Renal cortex interstitium (tissue), 11 donors: ENCODE measurements at regions not wholly inside any gene's neighbourhood (a gene's known extent, or its start where the extent isn't known, plus 50 kb on each side); places are given as distances from the start of the nearest gene placed in this dataset.
A peak's percentile ranks its signal among the peaks of the same experiment; 100 is the strongest.
"Not testable (repeated sequence)": the region's sequence is repeated elsewhere in the genome, so short reads cannot be mapped to it uniquely, and the experiment has no call there.

Source experiments
- DNase-seq, 11 donors: peaks; one replicate each; pipeline ENCODE4 v3.0.0-alpha.2; 2013; ENCODE audit warnings: low read depth in 9 of 11, low spot score in 4 of 11; ENCODE audit errors: extremely low read depth in 1 of 11

DNA sequence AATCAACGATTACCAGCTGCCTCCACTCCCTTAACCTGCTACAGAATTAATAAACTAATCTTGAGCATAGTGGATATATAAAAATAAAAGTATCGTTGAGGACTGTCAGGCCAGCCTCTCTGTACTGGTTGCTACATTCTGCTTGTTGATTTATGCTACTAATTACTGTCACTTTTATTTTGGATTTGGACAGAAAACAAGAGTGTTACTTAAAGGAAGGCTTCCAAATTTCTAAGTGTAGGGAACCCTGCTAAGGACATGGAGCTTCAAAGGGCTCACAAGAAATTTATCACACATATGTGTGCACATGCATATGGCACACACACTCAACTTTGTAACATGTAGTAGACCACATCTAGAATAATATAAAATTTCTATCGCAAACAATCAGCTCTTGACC, 141.2 kb upstream of the ANKRD1 start:
- peak in 3 of 11 donors; percentile 10 to 25 (median 17) for DNase-seq

DNA sequence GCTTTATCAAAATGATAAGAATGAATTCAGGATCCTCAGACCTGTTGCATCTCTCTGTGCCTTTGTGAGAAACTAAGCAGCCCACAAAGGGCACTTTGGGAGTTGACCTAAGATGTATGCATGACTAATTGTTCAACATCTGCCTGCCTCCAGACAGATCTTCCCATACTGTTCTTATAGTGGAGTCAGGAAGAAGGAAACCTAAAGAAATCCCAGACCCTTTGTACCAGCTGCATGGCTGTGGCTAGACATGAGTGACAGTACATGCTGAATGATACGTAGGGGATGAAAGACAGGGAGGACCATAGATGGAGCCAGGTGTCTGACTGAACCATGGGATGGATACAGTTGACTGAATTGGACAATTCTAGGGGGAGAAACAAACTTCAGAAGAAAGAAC, 148.7 kb upstream of the PCGF5 start:
- no peak for DNase-seq

DNA sequence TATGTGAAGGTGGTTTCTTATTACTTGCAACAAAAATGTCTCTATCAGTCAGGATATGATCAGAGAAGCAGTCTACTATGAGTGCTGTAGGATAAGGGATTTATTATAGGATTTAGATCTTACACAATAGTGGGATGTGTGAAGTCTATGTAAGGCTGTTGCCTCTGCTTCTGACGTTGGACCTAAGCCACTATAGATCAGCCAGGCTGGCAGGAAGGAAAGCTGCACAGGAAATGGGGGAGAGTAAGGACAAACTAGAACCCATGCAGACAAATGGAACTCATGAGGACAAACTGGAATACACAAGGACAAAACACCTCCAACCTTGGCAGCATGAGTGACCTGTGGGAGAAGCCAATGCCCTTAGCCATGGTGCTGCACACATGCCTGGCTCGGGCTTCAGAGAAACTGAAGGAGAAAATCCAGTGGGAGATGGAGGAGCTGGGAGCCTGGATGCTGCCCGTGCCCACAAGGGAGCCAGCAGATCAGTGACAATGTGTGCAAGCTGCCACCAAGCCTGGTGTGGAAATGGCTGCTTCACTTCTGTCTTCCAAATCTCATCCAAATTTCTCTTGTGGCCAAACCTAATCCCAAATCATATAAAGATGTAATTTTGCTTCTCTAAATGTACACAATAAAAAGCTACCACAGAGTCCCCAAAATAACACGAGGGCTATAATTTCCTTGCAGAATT, 147.0 kb upstream of the PCGF5 start:
- DNase-seq, result no peak

DNA sequence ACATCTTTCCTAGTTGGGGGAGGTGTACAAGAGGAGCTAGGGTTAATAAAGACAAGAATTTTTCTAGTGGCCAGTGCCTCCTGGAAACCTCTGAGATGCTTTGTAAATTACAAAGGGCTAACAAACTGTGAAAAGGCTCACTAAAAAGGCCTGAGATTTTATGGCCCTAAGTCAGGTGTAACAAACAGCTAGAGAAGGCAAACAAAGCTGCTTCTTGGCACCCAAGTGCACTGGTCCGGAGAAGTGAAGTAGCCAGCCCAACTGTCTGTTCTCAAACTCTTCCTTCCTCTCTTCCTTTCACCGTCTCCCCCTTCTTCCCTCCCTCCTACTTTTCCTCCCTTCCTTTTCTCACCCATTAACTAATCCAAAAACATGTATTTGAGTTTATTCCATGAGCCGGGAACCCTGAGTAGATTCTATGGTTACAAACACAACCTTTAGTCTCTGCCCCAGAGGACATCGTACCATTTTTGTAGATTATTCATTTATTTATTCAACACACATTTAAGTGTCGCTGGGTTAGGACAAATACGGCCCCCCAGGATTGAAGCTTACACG, 143.4 kb upstream of the PCGF5 start:
- DNase-seq, result no peak

DNA sequence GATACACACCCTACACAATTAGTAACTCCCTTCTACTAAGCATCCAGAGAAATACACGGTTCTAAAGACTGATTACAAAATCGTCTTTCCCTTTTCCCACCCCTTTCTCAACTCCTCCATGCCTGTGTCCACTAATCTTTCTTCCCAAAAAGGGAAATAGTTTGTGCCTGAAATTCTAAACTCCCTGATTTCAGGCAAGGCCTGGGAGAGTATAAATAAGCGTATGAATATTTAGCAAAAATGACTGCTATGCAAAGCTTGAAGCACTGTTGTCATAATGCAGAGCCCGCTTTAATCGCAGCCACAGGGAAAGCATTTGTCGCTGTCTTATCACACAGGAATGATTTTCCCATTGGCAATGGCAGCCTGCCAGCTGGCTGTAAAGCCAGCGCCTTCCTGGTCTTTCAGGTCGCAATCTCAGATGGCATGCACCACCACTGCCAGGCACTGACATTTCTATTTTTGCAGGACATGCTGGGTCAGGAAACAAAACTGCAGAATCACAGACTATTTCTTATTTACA, 142.9 kb upstream of the PCGF5 start:
- DNase-seq, result peak in 2 of 11 donors; percentile 18 to 19

DNA sequence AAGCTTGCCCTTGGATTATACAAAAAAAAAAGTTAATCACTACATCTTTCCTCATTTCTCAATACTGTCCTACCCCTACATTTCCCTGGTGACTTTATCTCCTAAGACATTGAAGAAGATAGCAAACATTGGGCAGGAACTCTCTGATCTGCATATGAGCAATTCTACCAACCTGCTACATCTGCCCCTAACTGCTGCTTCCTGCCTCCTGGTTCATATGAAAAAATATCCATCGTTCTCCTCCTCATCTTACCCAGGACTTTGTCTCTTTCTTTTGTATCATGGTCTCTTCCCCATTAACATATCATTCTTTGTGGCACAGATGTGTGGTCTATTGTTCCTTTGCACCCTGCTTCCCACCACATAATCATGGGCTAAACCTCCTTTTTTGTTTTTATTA, 139.7 kb upstream of the PCGF5 start:
- DNase-seq, result no peak

DNA sequence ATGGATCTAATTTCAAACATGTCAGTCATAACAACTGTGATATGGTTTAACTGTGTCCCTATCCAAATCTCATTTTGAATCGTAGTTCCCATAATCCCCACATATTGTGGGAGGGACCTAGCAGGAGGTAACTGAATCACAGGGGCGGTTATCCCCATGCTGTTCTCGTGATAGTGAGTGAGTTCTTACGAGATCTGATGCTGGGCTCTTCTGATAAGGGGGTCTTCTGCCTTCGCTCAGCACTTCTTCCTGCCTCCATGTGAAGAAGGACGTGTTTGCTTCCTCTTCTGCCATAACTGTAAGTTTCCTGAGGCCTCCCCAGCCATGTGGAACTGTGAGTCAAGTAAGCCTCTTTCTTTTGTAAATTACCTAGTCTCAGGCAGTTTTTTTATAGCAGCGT, 138.0 kb upstream of the PCGF5 start:
- DNase-seq, result no peak

DNA sequence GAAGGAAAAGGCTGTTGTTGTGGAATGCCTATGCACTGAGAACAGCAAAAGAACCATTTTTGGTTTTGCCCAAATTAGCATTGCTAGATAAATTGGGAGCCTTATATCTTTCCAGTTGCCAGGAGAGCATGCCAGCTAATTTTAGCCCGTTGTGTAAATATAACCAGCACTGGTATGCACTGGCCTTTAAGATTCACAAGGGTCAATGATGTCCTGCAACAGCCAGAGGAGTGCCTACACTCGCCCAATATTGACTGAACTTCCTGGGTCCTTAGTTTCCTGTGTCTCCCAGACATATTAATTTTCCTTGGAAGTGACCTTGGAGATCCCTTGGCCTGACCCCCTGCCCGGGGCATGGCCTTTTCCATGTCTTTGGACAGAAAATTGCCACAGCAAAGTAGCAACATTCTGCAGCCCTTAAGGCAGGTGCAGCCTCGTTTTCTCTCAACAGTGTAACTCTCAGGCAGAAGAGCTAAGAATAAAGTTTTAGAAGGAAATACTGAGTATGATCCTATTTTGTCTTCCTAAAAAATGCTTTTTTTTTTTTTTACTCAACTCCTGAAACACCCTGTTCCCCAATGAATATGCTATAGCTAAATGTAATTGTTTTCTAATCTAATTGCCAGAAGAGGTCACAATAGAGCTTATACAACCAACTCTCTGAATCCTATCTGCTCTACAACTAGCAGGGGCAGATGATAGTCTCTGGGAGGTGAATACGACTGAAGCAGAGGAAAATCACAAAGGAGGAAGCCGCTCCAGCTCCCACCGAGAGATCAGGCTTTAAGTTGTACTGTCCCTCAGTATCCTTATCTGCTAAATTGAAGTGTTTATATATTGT, 131.9 kb upstream of the PCGF5 start:
- no peak for DNase-seq

DNA sequence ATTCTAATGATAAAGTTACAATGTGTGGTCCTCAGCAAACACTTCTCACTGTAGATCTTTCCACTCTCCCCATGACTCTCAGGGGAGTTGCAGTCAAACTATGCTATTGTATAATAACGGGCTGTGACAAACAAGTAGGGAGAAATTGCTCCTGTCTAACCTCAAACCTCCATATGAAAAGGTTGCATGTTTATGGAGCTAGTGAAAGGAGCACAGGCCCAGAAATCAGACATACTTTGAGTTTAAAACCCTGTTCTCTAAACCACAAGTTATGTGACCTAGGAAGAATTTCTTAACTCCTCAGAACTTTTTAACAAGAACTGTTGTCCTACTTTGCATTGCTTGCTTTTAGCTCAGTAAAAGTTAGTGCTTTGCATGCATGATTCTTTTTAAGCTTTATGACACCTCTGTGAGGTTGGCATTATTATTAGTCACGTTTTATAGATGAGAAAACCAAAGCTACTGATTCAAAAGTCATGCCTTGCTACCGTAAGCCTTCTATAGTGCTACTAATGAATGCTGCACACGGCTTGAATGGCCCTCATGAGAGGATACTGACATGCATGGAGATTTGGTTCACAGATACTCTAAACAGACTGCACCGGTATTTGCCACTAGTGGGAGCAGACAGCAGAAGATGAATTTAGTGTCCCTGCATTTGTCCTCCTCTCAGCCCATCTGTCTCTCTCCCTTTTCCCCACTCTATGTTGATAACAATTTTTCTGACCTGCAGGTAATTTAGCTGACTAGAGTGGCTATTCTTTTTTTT, 129.5 kb upstream of the PCGF5 start:
- no peak for DNase-seq

DNA sequence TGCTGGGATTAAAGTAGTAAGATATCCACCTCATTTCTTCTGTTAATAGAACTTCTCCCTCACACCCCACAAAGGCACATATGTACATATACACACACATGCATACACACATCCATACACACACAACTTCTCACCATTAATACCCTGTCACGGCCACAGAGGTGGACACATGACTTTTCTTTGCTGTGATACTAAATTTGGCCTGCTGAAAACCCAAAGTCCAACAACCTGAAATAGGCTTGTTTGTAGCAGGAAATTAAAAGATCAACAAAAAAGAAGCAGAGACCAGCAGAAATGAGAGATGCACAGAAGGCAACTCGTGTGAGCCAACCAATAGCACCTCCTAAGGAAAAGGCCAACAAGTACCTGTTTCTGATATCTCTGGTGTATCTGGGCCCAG, 128.7 kb upstream of the PCGF5 start:
- no peak for DNase-seq

DNA sequence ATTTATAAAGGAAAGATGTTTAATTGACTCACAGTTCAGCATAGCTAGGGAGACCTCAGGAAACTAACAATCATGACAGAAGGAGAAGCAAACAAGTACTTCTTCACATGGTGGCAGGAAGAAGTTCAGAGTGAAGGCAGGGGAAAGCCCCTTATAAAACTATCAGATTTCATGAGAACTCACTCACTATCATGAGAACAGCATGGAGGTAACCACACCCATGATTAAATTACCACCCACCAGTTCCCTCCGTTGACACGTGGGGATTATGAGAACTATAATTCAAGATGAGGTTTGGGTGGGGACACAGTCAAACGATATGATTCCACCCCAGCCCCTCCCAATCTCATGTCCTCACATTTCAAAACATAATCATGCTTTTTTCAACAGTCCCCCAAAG, 124.2 kb upstream of the PCGF5 start:
- DNase-seq, result no peak

DNA sequence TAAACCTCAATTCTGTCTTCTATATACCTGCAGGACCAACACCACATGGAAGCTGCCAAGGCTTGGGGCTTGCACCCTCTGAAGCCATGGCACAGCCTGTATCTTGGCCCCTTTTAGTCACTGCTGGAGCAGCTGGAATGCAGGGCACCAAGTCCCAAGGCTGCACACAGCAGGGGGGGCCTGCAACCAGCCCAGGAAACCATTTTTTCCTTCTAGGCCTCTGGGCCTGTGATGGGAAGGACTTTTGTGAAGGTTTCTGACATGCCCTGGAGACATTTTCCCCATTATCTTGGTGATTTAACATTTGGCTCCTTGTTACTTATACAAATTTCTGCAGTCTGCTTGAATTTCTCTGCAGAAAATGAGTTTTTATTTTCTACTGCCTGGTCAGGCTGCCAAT, 123.2 kb upstream of the PCGF5 start:
- DNase-seq, result no peak

DNA sequence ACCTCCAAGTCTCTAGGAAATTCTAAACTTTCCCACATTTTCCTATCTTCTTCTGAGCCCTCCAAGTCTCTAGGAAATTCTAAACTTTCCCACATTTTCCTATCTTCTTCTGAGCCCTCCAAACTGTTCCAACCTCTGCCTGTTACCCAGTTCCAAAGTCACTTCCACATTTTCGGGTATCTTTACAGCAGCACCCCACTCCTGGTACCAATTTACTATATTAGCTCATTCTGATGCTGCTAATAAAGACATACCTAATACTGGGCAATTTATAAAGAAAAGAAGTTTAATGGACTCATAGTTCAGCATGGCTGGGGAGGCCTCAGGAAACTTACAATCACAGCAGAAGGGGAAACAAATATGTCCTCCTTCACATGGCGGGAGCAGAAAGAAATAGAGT, 122.4 kb upstream of the PCGF5 start:
- DNase-seq, result not testable (repeated sequence)

DNA sequence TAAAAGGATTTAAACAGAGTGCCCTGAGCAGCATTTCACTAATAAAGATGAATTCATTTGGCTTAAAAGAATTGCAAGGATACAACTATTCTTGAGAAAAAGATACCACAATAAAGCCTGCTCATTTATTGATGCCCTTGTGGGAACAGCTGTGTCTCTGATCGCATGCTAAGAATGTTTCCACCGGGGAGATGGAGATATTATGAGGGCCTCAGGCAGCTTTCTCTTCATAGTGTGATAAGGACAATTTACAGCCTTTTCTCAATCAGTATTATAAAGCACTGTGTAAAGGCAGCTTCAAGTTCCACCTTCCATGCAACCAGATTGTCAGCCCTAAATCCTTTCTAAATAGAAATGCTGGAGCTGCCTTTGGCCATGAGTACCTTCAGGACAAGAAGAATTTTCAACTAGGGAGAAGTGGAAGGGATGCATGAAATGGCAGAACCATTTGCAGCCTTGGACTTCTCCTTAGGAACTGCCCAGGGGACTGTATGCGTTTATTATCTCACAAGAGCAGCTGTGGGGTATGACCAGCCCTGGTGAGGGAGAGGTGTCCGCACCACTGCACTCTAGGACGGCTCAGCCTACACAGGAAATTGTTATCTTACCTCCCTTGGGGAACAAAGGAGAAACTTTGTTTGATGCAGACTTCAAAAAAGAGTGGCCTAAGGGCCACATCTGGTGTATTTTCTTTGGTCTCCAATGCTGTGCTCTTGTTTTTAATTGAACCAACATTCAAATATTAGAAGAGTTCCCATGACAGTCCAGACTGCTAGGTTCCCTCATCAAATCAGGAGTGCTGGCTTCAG, 116.9 kb upstream of the PCGF5 start:
- no peak for DNase-seq

DNA sequence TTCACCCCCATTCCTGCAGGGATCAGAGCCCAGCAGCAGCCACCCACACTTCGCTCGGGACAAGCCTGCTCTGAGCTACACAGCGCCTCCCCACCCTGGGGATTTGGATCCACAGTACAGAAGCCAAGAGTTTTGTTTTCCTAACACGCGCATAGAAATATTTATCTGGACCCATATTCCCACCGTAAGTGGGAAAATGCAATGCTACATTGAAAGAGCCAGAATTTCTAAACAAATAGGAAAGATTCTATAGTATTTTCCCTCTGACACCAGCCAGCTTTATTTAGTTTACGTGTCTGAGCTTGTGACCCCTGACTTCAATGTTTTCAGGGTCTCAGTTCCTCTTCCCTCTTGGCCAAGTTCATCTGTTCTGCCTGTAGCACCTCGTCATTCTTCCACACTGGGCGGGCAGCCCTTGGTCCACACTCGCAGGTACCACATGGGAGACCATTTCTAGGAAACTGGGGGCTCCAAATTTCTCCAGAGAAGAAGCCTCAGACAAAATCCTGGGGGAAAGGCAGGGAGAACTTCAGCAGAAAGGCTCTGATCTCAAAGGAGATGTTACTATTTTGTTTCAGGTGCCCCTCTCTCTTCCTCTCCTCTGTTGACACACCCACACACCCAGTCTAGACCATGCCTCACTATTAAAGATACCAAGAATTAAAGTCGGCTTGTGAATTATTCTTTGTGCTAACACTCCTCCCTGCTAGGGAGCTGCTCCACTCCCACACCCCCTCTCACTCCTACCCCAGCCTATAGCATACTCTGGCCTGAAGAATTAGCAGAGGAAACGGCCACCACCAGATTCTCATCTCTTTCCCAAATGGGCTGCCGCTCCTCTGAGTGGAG, 116.0 kb upstream of the PCGF5 start:
- DNase-seq, result no peak

DNA sequence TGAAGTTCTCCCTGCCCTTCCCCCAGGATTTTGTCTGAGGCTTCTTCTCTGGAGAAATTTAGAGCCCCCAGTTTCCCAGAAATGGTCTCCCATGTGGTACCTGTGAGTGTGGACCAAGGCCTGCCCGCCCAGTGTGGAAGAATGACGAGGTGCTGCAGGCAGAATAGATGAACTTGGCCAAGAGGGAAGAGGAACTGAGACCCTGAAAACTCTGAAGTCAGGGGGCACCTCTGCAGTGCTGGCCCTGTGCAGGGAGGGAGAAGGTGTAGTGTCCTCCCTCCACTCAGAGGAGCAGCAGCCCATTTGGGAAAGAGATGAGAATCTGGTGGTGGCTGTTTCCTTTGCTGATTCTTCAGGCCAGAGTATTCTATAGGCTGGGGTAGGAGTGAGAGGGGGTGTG, 115.2 kb upstream of the PCGF5 start:
- no peak for DNase-seq

DNA sequence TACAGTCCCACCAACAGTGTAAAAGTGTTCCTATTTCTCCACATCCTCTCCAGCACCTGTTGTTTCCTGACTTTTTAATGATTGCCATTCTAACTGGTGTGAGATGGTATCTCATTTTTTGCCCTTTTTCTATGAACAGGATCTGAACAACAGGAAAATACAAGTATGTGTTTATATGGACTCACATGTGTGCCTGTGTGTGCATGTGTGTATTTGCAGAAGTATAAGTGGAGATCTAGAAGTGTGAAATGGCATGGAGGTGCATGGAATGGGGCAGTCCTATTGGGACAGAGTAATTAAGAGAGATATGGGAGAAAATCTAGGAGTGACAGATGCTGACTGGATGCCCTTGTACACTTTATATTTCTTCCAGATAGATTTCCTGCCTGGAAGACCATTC, 111.6 kb upstream of the PCGF5 start:
- no peak for DNase-seq

DNA sequence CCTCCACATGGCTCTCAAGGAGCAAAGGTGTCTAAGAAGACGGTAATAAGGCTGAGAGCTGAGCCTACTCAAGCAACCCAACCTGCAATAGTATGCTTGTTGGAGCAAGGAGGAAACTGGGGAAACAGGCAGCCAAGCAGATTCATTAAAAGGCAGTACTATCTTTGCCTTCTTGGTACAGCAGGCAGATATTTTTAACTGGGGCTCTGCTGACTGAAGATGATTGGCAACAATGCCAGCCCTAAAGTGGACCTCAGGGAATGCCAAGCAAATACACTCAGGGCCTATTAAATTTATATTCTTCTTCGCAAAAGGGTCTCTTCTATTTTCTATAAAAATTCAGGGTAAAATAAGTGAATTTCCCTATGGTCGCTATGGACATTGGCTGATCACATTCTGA, 109.4 kb upstream of the PCGF5 start:
- DNase-seq, result no peak
